ENCODE measurements at regions not wholly inside any gene's neighbourhood (a gene's known extent, or its start where the extent isn't known, plus 50 kb on each side); places are given as distances from the start of the nearest gene placed in this dataset.

GRCh38 chr2:40751981-40752380 is 300.1 kb upstream of the SLC8A1 start:
- TF ChIP-seq CTCF (IDR thresholded peaks at IDR 0.05) (no peak), POLR2A (IDR thresholded peaks at IDR 0.05) (no peak)

Data from uterus (tissue), 2 donors.